GM12801 (cell line): ENCODE measurements at regions not wholly inside any gene's neighbourhood (a gene's known extent, or its start where the extent isn't known, plus 50 kb on each side); places are given as distances from the start of the nearest gene placed in this dataset.

Experiments used
- TF ChIP-seq, protein P1 (sequence below): IDR thresholded peaks from one replicate; pipeline ENCODE4 v1.5.1; 2011; ENCODE audit warnings: control low read depth; ENCODE audit not compliant: insufficient read length; ENCODE audit errors: extremely low read depth

DNA sequence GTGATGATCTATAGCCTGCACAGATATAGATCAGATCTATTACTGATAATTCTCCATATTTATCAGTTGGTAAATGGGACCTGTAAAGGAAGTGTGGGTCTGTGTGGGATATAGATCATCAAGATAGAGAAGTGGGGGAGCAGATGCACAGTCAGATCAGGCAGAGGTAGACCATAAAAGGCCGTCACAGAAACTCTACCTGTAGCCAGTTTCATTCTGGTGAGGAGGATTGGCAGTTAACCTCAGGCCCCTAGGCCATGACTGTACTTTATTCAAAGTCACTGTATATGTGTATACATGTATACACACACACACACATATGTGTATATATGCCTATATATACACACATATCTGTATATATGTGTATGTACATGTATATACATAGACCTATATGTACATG is 69.1 kb downstream of the ADM start:
- TF ChIP-seq, protein P1, sequence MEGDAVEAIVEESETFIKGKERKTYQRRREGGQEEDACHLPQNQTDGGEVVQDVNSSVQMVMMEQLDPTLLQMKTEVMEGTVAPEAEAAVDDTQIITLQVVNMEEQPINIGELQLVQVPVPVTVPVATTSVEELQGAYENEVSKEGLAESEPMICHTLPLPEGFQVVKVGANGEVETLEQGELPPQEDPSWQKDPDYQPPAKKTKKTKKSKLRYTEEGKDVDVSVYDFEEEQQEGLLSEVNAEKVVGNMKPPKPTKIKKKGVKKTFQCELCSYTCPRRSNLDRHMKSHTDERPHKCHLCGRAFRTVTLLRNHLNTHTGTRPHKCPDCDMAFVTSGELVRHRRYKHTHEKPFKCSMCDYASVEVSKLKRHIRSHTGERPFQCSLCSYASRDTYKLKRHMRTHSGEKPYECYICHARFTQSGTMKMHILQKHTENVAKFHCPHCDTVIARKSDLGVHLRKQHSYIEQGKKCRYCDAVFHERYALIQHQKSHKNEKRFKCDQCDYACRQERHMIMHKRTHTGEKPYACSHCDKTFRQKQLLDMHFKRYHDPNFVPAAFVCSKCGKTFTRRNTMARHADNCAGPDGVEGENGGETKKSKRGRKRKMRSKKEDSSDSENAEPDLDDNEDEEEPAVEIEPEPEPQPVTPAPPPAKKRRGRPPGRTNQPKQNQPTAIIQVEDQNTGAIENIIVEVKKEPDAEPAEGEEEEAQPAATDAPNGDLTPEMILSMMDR: no peak

DNA sequence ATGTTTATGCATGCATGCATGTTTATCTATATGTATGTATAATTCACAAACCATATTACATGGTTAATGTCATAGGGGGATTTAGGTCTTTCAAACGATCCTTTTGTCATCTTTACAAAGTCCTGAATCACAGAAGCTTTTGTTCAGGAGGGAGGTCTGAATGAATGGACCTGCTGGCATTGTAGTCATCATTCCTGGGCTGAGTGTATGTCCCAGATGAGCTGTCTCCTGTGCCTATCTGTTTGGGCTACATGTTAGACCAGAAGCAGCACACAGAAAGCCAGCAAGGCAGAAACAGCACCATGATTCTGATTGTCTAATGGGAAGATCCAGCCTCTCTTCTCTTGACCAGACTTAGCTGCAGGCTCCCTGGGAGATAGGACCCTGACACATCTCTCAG is 69.5 kb downstream of the ADM start:
- TF ChIP-seq, protein P1: no peak

DNA sequence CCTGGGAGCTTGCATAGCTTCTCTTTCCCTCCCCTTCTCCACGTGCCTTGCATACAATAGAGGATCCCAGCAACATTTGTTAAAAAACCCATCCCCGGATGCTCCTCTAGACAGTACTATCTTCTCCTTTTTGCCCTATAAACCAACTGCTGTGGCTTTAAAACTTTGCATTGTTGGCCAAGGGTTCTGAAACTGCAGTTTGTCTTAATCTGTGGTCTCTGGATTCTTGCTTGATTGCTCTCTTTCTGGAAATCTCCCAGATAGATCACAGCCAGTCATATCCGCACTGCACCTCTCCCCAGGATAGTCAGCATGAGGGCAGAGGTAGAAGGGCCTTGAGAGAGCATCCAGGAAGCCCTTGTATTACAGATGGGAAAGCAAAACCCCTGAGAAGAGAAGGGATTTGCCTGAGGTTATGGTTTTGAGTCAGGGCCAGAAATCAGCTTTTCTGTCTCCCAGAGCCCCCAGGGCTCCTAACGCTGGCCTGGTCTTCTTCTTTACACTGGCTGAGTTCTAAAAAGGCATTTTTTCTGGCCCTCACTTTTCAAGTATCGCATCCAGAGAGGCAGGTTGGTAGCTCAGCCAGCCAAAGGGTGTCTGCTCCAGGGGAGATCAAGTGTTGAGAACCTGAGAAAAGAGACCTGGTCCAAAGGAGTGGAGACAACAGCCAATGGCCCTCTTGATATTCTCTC is 70.6 kb downstream of the ADM start:
- TF ChIP-seq, protein P1: no peak

DNA sequence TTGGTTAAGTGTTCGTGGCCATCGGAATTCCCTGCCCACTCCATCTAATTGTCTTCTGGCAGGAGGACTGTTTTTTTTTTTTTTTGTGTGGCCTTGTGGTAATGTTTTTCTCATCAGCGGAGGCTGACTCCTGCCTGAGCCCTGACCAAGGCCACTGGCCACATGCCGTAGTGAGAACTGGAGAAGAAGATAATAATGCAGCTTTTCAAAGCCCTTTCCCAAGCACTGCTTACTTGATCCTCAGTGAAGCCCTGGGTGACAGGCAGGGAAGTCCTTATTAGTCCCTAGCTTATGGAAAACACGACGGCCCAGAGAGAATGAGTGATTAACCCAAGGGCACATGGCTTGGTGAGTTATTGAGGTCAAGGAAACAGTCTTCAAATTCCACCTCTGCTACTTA is 71.2 kb downstream of the ADM start:
- TF ChIP-seq, protein P1: no peak

DNA sequence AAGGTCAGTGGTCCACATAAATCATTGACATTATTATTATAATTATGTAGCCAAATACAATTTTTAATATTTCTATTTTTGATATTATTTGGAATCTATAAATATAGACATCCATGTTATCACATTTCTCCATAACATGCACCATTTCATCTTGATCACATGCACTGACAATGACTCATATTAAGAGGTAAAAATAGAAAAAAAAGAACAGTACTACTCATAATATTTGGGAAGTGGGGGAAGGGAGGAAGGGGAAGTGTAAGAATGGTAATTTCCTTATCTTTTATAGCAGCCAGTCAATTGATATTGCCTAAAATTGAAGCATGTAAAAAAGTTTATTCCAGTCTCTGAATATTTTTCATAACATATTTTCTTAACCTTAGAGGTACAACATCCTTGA is 72.3 kb downstream of the ADM start:
- TF ChIP-seq, protein P1: no peak

DNA sequence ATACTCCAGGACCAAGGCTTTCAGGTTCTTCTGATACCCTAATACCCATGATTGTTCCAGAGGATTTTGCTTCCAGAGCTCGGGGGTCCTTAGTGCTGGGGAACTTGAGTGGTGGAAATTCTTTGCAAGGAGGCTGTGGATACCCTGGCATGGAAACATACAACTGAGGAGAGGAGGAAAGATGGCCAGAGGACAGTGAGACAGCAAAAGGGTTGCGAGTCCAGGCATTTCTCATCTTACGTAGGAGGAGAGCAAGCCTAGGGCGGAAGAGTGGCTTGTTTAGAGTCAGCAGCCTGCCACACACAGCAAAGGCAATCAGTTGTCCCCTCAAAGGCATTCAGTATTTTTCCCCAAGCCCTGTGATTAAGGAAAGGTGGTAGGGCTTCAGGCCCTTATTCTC is 73.5 kb downstream of the ADM start:
- TF ChIP-seq, protein P1: no peak

DNA sequence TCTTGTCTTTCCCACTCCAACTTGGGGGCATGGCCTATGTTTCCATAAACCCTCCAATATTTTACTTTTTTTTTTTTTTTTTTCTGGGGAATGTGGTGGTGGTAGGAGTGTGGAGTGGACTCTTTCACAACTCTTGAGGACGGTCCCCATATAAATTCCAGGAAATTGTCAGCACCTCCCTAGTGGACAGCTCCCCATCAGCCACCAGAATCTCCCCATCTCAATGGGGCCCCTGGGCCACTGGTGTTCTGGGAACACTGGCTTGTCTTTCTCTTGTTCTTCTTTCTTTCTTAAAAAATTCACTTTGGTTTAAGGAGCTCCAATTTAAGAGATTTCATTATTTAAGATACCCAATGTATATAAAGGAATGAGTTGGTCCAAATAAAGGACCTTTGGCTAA is 74.1 kb downstream of the ADM start:
- TF ChIP-seq, protein P1: no peak
